Fibroblast of the aortic adventitia (primary cell): ENCODE measurements at regions not wholly inside any gene's neighbourhood (a gene's known extent, or its start where the extent isn't known, plus 50 kb on each side); places are given as distances from the start of the nearest gene placed in this dataset.

Experiments
- DNase-seq: peaks from one replicate; pipeline ENCODE4 v3.0.0-alpha.2; 2010; ENCODE audit warnings: low read depth
- H3K4me3 ChIP-seq: 2 replicates; pipeline ENCODE4 v1.5.1; 2011; ENCODE audit warnings: low read depth, mild to moderate bottlenecking, control low read depth, low read length, moderate library complexity
- CTCF ChIP-seq: IDR thresholded peaks from 2 replicates; pipeline ENCODE4 v1.5.1; 2011; ENCODE audit warnings: mild to moderate bottlenecking, low read length, control low read depth, inconsistent platforms; ENCODE audit not compliant: insufficient read depth

- TF ChIP-seq CTCF: no peak
- no peak overlapping the region for H3K4me3 ChIP-seq
- no peak for DNase-seq
Measured at GRCh38 chr3:135456108-135456790, 509.3 kb upstream of the PPP2R3A start.

- TF ChIP-seq CTCF: no peak
- H3K4me3 ChIP-seq: no peak overlapping the region
- DNase-seq: no peak
Measured at GRCh38 chr3:135458541-135459322, 506.8 kb upstream of the PPP2R3A start.

- no peak for TF ChIP-seq CTCF
- no peak for DNase-seq
Measured at GRCh38 chr3:135460273-135460672, 505.3 kb upstream of the PPP2R3A start.

GRCh38 chr3:135471911-135472310, 493.6 kb upstream of the PPP2R3A start:
- H3K4me3 ChIP-seq: no peak overlapping the region
- TF ChIP-seq CTCF: no peak
- DNase-seq: no peak

More at GRCh38 chr3:135460273-135460672, 505.3 kb upstream of the PPP2R3A start:
- no peak overlapping the region for H3K4me3 ChIP-seq

DNA sequence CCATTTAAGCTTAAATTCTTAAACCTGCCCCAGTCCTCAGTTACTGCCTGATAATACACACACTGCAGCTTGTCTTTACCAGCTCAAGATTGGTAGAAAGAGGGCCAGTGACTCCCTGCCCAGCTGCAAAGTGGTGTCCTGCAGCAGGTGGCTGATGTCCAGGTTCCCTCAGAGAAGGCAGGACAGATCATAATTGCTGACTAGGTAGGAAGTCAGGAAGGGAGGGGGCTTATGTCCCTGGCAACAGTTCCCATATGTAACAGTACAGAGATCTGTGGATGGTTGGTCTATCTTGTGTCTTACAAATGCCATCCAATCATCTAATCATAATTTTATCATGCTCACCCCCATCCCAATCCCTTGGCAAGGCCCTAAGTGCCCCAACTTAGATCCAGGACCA, 492.1 kb upstream of the PPP2R3A start:
- no peak for DNase-seq
- no peak for TF ChIP-seq CTCF
- no peak overlapping the region for H3K4me3 ChIP-seq

GRCh38 chr3:135487261-135487660, 478.3 kb upstream of the PPP2R3A start:
- H3K4me3 ChIP-seq: no peak overlapping the region
- no peak for DNase-seq
- TF ChIP-seq CTCF: no peak
